ENCODE measurements at regions not wholly inside any gene's neighbourhood (a gene's known extent, or its start where the extent isn't known, plus 50 kb on each side); places are given as distances from the start of the nearest gene placed in this dataset.

GRCh38 chr11:109209572-109209971 is 212.4 kb upstream of the C11orf87 start:
- TF ChIP-seq POLR2A (IDR thresholded peaks at IDR 0.05): no peak
- no peak for TF ChIP-seq CTCF (IDR thresholded peaks at IDR 0.05)

Measured in right lobe of liver (tissue), 4 donors.